Suprapubic skin (tissue), 4 donors: ENCODE measurements at regions not wholly inside any gene's neighbourhood (a gene's known extent, or its start where the extent isn't known, plus 50 kb on each side); places are given as distances from the start of the nearest gene placed in this dataset.

Source experiments
- CTCF ChIP-seq, 2 donors: fragments of 200-600 bp in 1 of 2; fragments of 450-650 bp in 1 of 2; sonication (generic) in 1 of 2; IDR thresholded peaks; one replicate each; pipeline ENCODE4 v1.5.1; 2016 to 2019; ENCODE audit warnings: antibody characterized with exemption in 2 of 2, mild to moderate bottlenecking in 1 of 2, moderate library complexity in 1 of 2
- EP300 ChIP-seq: sonication (generic); formaldehyde crosslinking; IDR thresholded peaks from one replicate; pipeline ENCODE4 v1.6.1; 2017; ENCODE audit warnings: antibody characterized with exemption
- POLR2A ChIP-seq, 2 donors: fragments of 450-650 bp; IDR thresholded peaks; one replicate each; pipeline ENCODE4 v1.6.1; 2017; ENCODE audit warnings: antibody characterized with exemption in 2 of 2, mild to moderate bottlenecking in 2 of 2, moderate library complexity in 2 of 2
- POLR2AphosphoS5 ChIP-seq, 3 donors: sonication (generic); formaldehyde crosslinking; IDR thresholded peaks; one replicate each; pipeline ENCODE4 v1.6.1; 2017; ENCODE audit warnings: antibody characterized with exemption in 3 of 3

- TF ChIP-seq CTCF (IDR thresholded peaks at IDR 0.05) (no peak), POLR2AphosphoS5 (IDR thresholded peaks at IDR 0.05) (no peak), EP300 (no peak), POLR2A (IDR thresholded peaks at IDR 0.05) (no peak)
Measured at GRCh38 chr3:194851941-194852340, 166.3 kb downstream of the FAM43A start.
